NCI-H187 (cell line): ENCODE measurements at regions not wholly inside any gene's neighbourhood (a gene's known extent, or its start where the extent isn't known, plus 50 kb on each side); places are given as distances from the start of the nearest gene placed in this dataset.

Experiments
- DNase-seq, 2 experiments: peaks; one replicate each; lab custom pipeline; 2025; lab: John Stamatoyannopoulos, UW

- DNase-seq = no peak
Measured at GRCh38 chr12:5195691-5196090, 152.0 kb downstream of the KCNA5 start.

DNA sequence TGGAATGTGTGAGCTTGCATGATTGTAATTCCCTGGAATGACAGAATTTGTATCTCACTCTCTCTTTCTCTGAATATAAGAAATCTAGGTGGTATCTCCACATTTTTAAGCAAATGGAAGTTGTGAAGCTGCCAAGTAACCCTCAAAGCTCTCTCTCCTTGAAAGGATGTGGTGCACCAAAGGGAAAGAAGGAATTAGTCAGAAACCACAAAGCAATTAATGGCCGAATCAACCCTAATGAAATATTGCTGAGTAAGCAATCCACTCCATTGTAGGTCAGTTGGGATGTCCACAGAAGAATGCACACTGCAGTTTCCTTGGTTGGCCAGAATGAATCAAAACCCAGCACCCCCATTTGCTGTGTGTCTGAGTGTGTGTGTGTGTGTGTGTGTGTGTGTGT, 153.5 kb downstream of the KCNA5 start:
- DNase-seq = no peak

GRCh38 chr12:5197656-5198055, 154.0 kb downstream of the KCNA5 start:
- DNase-seq = no peak

- peak; percentile 39 to 73 for DNase-seq
Measured at GRCh38 chr12:5200278-5201087, 156.8 kb downstream of the KCNA5 start.

DNA sequence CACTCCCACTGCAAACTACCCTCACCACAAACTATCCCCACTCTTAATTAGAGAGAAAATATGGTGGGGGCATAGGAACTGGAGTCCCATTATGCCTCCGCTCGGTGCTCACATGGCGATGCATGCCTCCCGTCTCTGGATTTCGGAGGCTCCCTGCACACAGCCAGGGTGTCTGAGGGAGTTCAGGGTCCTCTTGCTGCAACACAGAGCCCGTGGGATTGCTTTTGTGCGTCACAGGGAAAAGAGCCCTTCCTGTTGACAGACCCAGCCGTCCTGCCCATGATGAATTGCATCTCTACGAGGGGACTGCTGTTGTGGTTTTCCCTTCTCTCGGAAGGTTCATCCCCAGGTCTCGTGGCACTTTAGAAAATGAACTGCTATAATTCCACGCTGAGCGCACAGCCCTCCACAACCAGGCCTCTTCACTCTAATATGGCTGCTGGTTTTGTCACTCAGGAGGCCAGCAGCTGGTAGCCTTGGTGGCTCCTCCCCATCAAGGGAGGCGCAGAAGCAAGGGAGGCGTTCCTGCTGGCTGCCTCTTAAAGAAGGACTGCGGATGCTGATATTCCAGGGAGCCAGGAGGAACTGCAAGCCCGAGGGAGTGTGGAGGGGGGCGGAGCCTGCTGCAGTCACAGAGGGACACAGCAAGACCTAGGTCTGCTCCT, 158.0 kb downstream of the KCNA5 start:
- peak; percentile 73 to 86 for DNase-seq

DNA sequence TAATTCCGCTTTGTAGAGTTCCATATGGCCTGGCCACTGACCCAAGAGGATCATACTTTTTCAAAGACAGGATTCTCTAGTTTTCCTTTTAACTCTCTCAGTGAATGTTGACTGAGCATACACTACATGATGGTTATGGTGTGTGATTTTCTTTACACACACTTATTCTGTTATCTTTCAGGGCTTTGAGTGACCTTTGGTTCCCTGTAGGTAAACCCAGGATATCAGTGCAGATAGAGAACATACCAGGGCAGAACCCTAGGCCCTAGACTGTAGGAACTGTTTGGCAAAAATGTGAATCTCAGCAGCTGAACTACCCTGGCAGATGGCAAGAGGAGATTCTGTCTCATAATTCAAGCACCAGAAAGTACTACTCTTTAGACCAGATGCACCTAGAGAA, 159.6 kb downstream of the KCNA5 start:
- no peak for DNase-seq

GRCh38 chr12:5203720-5204119, 160.0 kb downstream of the KCNA5 start:
- DNase-seq = no peak

DNA sequence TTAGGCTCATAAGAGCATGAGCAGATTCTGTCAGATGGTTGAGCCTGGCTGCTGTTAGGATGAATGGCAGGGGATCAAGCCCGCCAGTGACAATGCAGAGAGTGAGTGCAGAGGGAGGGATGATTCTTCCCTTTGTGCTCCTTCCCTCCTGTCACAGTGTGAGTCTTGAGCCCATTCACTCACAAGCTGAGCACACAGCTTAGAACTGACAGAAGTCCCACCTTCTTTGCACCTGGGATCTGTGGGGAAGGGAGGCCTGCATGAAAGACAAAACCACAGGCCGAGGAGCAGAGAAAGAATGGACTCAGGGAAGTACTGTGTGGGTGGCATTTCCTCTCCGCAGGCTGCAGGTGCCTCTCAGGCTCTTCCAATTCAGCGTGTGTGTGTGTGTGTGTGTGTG, 160.6 kb downstream of the KCNA5 start:
- peak; percentile 22 to 49 for DNase-seq

GRCh38 chr12:5204831-5205230, 161.2 kb downstream of the KCNA5 start:
- DNase-seq = no peak

DNA sequence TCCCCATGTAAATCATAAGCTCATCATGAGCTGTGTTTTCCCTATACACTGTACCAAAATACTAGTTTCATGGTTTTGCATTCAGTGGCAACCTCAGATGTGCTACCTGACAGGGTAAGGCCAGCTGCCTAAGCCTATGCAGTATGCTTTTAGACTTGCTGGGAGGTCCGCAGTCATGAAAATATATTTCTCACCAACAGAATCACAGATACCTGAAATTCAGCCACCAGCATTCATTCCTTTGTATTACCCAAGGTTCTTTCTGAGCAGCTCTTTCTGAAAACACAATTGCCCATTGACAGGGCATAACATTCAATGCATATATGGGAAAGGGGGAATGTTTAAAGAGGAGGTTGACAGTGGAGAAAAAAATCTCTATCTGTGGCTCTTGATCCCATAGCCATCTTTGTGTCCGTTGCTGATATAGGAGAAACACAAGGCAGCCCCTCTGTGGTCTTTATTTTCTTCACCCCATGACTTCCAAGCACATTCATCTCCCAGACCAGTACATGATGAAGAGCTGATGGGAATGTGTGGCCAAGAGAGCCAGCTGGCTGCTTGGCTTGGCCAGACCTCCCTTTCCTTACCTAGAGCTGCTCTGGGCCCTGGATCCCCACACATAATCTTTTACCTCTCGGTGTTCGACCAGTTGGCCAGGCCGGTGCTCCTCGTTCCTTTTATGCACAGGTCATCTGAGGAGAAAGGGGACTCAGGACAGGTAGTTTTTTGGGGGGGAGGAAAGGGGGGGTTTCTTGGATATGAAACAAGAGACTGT, 162.9 kb downstream of the KCNA5 start:
- DNase-seq = no peak

- DNase-seq = no peak
Measured at GRCh38 chr12:5210179-5210922, 166.7 kb downstream of the KCNA5 start.

DNA sequence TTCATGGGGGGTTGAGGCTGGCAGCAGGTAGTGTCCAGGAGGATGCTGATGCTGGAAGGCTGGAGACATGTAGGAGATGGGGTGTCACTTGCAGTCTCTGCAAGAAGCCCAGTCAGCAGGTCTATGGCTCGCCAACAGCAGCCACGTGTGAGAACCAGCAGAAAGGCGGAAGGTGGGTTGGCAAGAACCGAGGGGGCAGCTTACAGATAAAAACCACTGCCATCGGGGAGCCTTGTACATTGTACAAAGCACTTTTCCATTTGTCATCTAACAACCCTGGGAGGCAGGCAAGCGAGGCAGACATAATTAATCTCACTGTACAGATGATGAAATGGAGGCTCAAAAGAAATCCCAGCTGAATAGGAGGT, 167.2 kb downstream of the KCNA5 start:
- no peak for DNase-seq

- DNase-seq = no peak
Measured at GRCh38 chr12:5213336-5213735, 169.7 kb downstream of the KCNA5 start.

DNA sequence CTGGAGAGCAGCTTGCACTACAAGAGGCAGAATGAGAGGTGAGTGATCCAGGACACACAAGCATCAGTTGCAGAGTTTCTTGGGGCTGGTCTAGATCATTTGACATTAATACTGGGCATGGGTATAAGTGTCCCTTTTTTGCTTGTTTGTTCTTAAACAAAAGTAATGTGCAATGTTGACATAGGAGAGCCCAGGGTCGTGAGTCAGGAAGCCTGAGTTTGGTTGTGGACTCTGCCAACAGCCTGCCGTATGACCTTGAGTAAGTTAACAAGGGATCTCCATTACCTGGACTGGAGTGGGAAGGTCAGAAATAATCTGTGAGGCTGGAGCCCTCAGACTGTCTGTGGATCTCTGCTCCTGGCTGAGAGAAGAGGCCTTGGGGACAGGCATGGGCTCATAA, 170.3 kb downstream of the KCNA5 start:
- DNase-seq = no peak

GRCh38 chr12:5217936-5218335, 174.3 kb downstream of the KCNA5 start:
- DNase-seq = no peak

DNA sequence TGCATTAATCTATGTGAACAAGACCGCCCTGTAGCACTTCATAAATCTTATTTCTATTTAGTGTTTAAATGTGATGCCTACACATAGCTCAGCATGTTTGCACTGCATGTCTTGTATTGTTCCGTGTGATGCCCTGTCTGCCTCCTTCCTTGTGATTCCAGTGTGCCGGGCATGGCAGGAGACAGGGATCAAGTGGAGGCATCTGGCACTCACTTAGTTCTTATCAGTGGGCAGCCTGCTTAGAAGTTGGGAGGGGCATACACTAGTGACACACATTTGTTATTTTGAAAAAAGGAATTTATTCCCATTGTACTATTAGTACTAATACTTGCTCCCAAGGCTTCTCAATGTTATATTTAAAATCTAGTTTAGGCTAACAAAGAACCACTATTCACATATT, 176.4 kb downstream of the KCNA5 start:
- DNase-seq = no peak

- DNase-seq = no peak
Measured at GRCh38 chr12:5220835-5221234, 177.2 kb downstream of the KCNA5 start.

- no peak for DNase-seq
Measured at GRCh38 chr12:5222011-5222461, 178.4 kb downstream of the KCNA5 start.

GRCh38 chr12:5222729-5223128, 179.1 kb downstream of the KCNA5 start:
- no peak for DNase-seq

DNA sequence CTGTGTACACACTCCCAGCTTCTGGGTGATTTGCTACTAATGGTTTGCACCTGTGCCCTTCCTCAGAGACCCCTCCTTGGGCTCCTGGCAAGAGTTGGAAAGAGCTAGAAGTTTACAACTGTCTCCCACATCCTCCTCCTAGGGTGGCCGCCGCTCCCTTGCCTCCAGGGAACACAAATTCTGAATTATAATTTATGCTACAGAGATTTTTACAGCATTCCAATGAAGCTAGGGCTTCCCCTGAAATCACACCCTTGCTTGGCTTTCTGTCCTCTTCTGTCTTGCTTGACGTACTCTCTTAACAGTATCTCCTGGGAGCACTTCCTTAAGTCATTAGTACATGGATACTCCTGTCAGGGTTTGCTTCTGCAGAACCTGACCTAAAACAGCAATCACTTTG, 180.2 kb downstream of the KCNA5 start:
- no peak for DNase-seq

DNA sequence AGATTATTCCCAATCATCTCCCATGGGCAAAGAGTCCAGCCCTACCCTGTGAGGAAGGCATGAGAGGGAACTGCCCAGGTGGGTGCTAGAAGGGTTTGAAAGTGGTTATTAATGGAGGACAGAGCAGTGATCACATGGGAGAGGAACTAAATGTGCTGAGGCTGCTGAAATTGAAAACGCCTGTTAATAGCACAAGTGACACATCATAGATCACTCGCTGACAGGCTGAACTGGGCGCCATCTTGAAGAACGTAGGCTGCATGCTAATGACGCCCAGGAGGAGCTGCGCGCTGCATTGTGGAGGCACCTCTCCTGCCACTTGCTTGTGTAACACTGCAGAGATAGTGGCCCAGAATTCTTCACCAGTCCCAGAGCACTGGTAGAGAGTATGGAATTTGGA, 182.9 kb downstream of the KCNA5 start:
- no peak for DNase-seq

DNA sequence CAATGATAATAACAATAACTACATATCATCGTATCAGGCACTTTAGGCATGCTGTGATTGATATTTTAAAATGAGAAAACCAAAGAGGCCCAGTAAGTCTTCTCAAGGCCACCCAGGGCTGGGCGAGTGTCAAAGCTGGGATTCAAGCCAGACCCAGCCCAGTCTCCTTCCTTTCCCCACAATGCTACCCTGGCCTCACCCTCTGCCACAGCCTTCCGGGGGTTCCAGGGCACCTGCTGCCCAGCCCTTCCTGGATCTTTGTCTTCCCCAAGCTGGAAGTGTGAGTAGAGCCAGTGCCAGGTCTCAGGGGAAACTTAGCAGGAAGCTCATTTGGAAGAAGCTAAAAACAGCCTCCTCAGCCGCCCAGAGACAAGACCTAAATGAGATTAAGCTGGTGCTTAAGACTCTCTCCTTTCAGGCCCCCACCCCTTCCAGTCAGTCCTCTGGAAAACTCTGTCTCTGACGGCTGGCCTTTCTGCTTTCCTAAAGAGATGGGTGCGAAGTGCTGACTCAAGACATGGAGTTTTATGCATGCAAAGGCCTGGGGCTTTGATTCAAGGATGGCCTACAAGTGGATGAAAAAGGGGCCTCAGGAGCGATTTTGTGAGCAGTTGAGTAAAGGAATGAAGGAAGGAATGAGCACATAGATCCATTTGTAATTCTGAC, 184.2 kb downstream of the KCNA5 start:
- DNase-seq = no peak
